H1 (cell line): ENCODE measurements at regions not wholly inside any gene's neighbourhood (a gene's known extent, or its start where the extent isn't known, plus 50 kb on each side); places are given as distances from the start of the nearest gene placed in this dataset.

Source experiments
- CTCF ChIA-PET: fragments of 300-600 bp; sonication (Branson Sonifier 250); formaldehyde crosslinking; loops from one replicate; lab custom pipeline; 2021; ENCODE audit not compliant: partially characterized antibody; lab: Charles Lee
- POLR2A ChIA-PET: fragments of 300-600 bp; sonication (Branson Sonifier 250); formaldehyde crosslinking; loops from one replicate; lab custom pipeline; 2021; ENCODE audit warnings: inconsistent platforms; ENCODE audit not compliant: partially characterized antibody; lab: Charles Lee
- DNase-seq, 2 experiments: peaks; one replicate each; pipeline versions ENCODE4 v3.0.0 to v3.0.0-alpha.2; 2010 to 2022; ENCODE audit warnings: low spot score in 2 of 2, low read depth in 1 of 2, mixed read lengths in 1 of 2
- FAIRE-seq: peaks from 2 replicates; lab custom pipeline; 2011; peaks lifted over from hg19 to GRCh38; lab: Jason Lieb, UNC
- H2AFZ ChIP-seq: 2 replicates; pipeline ENCODE4 v1.8.1; 2012; ENCODE audit warnings: low read length, inconsistent platforms
- H2AK5ac ChIP-seq: 2 replicates; pipeline ENCODE4 v1.6.1; 2013; ENCODE audit warnings: low read depth, low read length
- H2BK120ac ChIP-seq: replicated peaks from 2 replicates; pipeline ENCODE3; 2013; ENCODE audit warnings: low read depth, low read length, inconsistent platforms
- H2BK12ac ChIP-seq: 2 replicates; pipeline ENCODE4 v1.6.1; 2013; ENCODE audit warnings: low read depth, low read length
- H2BK15ac ChIP-seq: 2 replicates; pipeline ENCODE4 v1.6.1; 2013; ENCODE audit warnings: low read length
- H2BK20ac ChIP-seq: 2 replicates; pipeline ENCODE4 v1.6.1; 2013; ENCODE audit warnings: low read length
- H2BK5ac ChIP-seq: 2 replicates; pipeline ENCODE4 v1.6.1; 2013; ENCODE audit warnings: low read depth, low read length
- H3K14ac ChIP-seq: 2 replicates; pipeline ENCODE4 v1.6.1; 2013; ENCODE audit warnings: inconsistent platforms; ENCODE audit not compliant: insufficient read length
- H3K18ac ChIP-seq: 2 replicates; pipeline ENCODE4 v1.6.1; 2013; ENCODE audit warnings: low read length; ENCODE audit errors: extremely low read depth
- H3K23ac ChIP-seq: 2 replicates; pipeline ENCODE4 v1.6.1; 2013; ENCODE audit warnings: inconsistent platforms; ENCODE audit not compliant: insufficient read length
- H3K23me2 ChIP-seq: 2 replicates; pipeline ENCODE4 v1.6.1; 2013; ENCODE audit warnings: low read depth, low read length
- H3K27ac ChIP-seq: 2 replicates; pipeline ENCODE4 v1.6.1; 2011; ENCODE audit warnings: low read depth, low read length, inconsistent platforms
- H3K27me3 ChIP-seq, 4 experiments: replicated peaks in 1 of 4; 1 replicate in 1 of 4; 2 replicates in 3 of 4; pipeline versions ENCODE4 v1.6.1 to v1.8.1; 2011 to 2013; ENCODE audit warnings: low read length in 3 of 4, mild to moderate bottlenecking in 3 of 4, inconsistent platforms in 2 of 4, mixed read lengths in 2 of 4, moderate library complexity in 1 of 4; ENCODE audit not compliant: control insufficient read depth in 3 of 4, insufficient read depth in 3 of 4; ENCODE audit errors: extremely low read depth in 1 of 4
- H3K36me3 ChIP-seq, 4 experiments: 2 replicates each; pipeline versions ENCODE4 v1.6.1 to v1.8.1; 2011 to 2013; ENCODE audit warnings: mild to moderate bottlenecking in 4 of 4, low read length in 3 of 4, moderate library complexity in 2 of 4, control low read depth in 1 of 4, inconsistent platforms in 1 of 4; ENCODE audit not compliant: insufficient read depth in 4 of 4, control insufficient read depth in 2 of 4
- H3K4ac ChIP-seq: replicated peaks from 2 replicates; pipeline ENCODE3; 2013; ENCODE audit warnings: low read length, low read depth, mixed read lengths, inconsistent platforms; ENCODE audit not compliant: insufficient read length
- H3K4me1 ChIP-seq, 4 experiments: replicated peaks in 1 of 4; 1 replicate in 1 of 4; 2 replicates in 3 of 4; pipeline versions ENCODE4 v1.6.1 to v1.8.1; 2011 to 2013; ENCODE audit warnings: low read length in 3 of 4, inconsistent platforms in 2 of 4, mixed read lengths in 1 of 4; ENCODE audit not compliant: insufficient read depth in 4 of 4, control insufficient read depth in 3 of 4
- H3K4me2 ChIP-seq, 2 experiments: 2 replicates each; pipeline versions ENCODE4 v1.6.1 to v1.8.1; 2011 to 2013; ENCODE audit warnings: low read depth in 2 of 2, low read length in 2 of 2, control low read depth in 1 of 2, inconsistent platforms in 1 of 2, mild to moderate bottlenecking in 1 of 2; ENCODE audit not compliant: insufficient read depth in 1 of 2
- H3K4me3 ChIP-seq, 4 experiments: fragments of 200-600, 300-600 bp in 1 of 4; sonication (generic), shearing (Covaris generic), sonication (Bioruptor Twin) in 1 of 4; 2 replicates each; pipeline versions ENCODE4 v1.5.1 to v1.8.1; 2011 to 2016; ENCODE audit warnings: low read length in 4 of 4, low read depth in 3 of 4, control low read depth in 2 of 4, inconsistent platforms in 2 of 4, mild to moderate bottlenecking in 2 of 4, mixed read lengths in 1 of 4, moderate library complexity in 1 of 4; ENCODE audit not compliant: insufficient read depth in 2 of 4; ENCODE audit errors: extremely low read depth in 1 of 4
- H3K56ac ChIP-seq: replicated peaks from 2 replicates; pipeline ENCODE3; 2013; ENCODE audit warnings: low read depth, mild to moderate bottlenecking, mixed read lengths, low read length, inconsistent platforms; ENCODE audit not compliant: insufficient read length
- H3K79me1 ChIP-seq: 2 replicates; pipeline ENCODE4 v1.6.1; 2013; ENCODE audit warnings: low read depth, low read length, control low read depth
- H3K79me2 ChIP-seq, 2 experiments: 2 replicates each; pipeline versions ENCODE4 v1.6.1 to v1.8.1; 2012 to 2013; ENCODE audit warnings: low read length in 2 of 2, mild to moderate bottlenecking in 2 of 2, inconsistent platforms in 1 of 2; ENCODE audit not compliant: insufficient read depth in 2 of 2, control insufficient read depth in 1 of 2
- H3K9ac ChIP-seq, 4 experiments: replicated peaks in 1 of 4; 1 replicate in 1 of 4; 2 replicates in 3 of 4; pipeline versions ENCODE4 v1.6.1 to v1.8.1; 2011 to 2013; ENCODE audit warnings: low read depth in 3 of 4, low read length in 3 of 4, control low read depth in 2 of 4, mild to moderate bottlenecking in 2 of 4, moderate library complexity in 2 of 4, inconsistent platforms in 1 of 4; ENCODE audit errors: extremely low read depth in 1 of 4
- H3K9me3 ChIP-seq, 2 experiments: 2 replicates each; pipeline versions ENCODE4 v1.6.1 to v1.8.1; 2012 to 2013; ENCODE audit warnings: mild to moderate bottlenecking in 2 of 2, moderate library complexity in 2 of 2, control low read depth in 1 of 2, inconsistent platforms in 1 of 2, low read depth in 1 of 2, low read length in 1 of 2, mixed read lengths in 1 of 2; ENCODE audit not compliant: insufficient read depth in 2 of 2
- H4K20me1 ChIP-seq, 2 experiments: replicated peaks in 1 of 2; 2 replicates each; pipeline versions ENCODE3 to v1.8.1; 2011 to 2013; ENCODE audit warnings: inconsistent platforms in 2 of 2, low read length in 2 of 2, mild to moderate bottlenecking in 1 of 2; ENCODE audit not compliant: insufficient read depth in 2 of 2, control insufficient read depth in 1 of 2
- H4K5ac ChIP-seq: 2 replicates; pipeline ENCODE4 v1.6.1; 2013; ENCODE audit warnings: low read length, low read depth, mixed read lengths, inconsistent platforms; ENCODE audit not compliant: insufficient read length
- H4K8ac ChIP-seq: 2 replicates; pipeline ENCODE4 v1.8.0; 2013; ENCODE audit warnings: mild to moderate bottlenecking, moderate library complexity, low read length, inconsistent platforms; ENCODE audit not compliant: insufficient read depth; ENCODE audit errors: extremely low read depth
- H4K91ac ChIP-seq: replicated peaks from 2 replicates; pipeline ENCODE3; 2013; ENCODE audit warnings: low read length, mixed read lengths, inconsistent platforms; ENCODE audit not compliant: insufficient read length
- NANOG ChIP-seq: IDR thresholded peaks from 2 replicates; pipeline ENCODE4 v1.6.1; 2011; ENCODE audit warnings: low read length, low read depth, mild to moderate bottlenecking, inconsistent platforms; ENCODE audit not compliant: insufficient read depth, poor library complexity, severe bottlenecking
- PHF8 ChIP-seq: fragments of 200-600 bp; sonication (generic); conservative IDR thresholded peaks from 2 replicates; pipeline ENCODE4 v1.7.1; 2012; ENCODE audit warnings: low read depth, mild to moderate bottlenecking, inconsistent platforms, low read length, moderate library complexity
- SUZ12 ChIP-seq: fragments of 200-600 bp; sonication (generic); IDR thresholded peaks from 2 replicates; pipeline ENCODE4 v1.6.1; 2012; ENCODE audit warnings: mild to moderate bottlenecking, inconsistent platforms, low read length, moderate library complexity, mixed read lengths
- WGBS, 2 experiments: shearing (Covaris generic) in 1 of 2; methylation state at CpG; one replicate each; pipeline versions ENCODE4 v1.1.6 to v1.1.7; 2013 to 2015; ENCODE audit warnings: low lambda C conversion rate in 2 of 2, mixed read lengths in 2 of 2, inconsistent platforms in 1 of 2, low coverage in 1 of 2, missing lambda C conversion rate in 1 of 2; ENCODE audit not compliant: insufficient replicate concordance in 2 of 2, insufficient coverage in 1 of 2, insufficient read length in 1 of 2; ENCODE audit errors: extremely low coverage in 1 of 2, missing lambda C conversion rate in 1 of 2; 5-methylcytosine and 5-hydroxymethylcytosine counted together

GRCh38 chr18:65425366-65425765 lies 325.4 kb upstream of the CDH7 start:
- 98% methylated on average over 3 of the region's 3 CpGs; no CpG with 5 or more reads in 1 of the 2 experiments for WGBS, 2 experiments
- no peak overlapping the region for H4K5ac ChIP-seq
- no peak overlapping the region for H2AFZ ChIP-seq
- H4K91ac ChIP-seq = no peak overlapping the region
- no peak overlapping the region for H3K56ac ChIP-seq
- H3K4me3 ChIP-seq = no peak overlapping the region
- no peak overlapping the region for H3K4ac ChIP-seq
- DNase-seq (no peak), FAIRE-seq (no peak)
- H3K23me2 ChIP-seq = no peaks in the 10 kb centered on the region
- H4K20me1 ChIP-seq = no peaks in the 10 kb centered on the region
- POLR2A ChIA-PET = no interaction called here
- no peaks in the 10 kb centered on the region for H3K79me2 ChIP-seq
- no peak overlapping the region for H2BK120ac ChIP-seq
- no peaks in the 10 kb centered on the region for H3K79me1 ChIP-seq
- no peak overlapping the region for H2BK12ac ChIP-seq
- 0 out of 4 replicates have a peak, but pooled peaks cover 0 to 2% of the 10 kb centered on the region in 2 experiments for H3K9me3 ChIP-seq
- H3K27me3 ChIP-seq = no peaks in the 10 kb centered on the region
- no peak overlapping the region for H3K9ac ChIP-seq
- no peak overlapping the region for H3K27ac ChIP-seq
- H3K36me3 ChIP-seq = no peaks in the 10 kb centered on the region
- H3K14ac ChIP-seq = no peak overlapping the region
- no peak overlapping the region for H3K18ac ChIP-seq
- TF ChIP-seq NANOG = no peak
- TF ChIP-seq SUZ12 = no peak
- no peak for TF ChIP-seq PHF8
- CTCF ChIA-PET = no interaction called here
- no peak overlapping the region for H2AK5ac ChIP-seq
- H4K8ac ChIP-seq = no peak overlapping the region
- H2BK20ac ChIP-seq = no peak overlapping the region
- H3K23ac ChIP-seq = no peak overlapping the region
- H2BK5ac ChIP-seq = no peak overlapping the region
- no peaks in the 10 kb centered on the region for H3K4me1 ChIP-seq
- no peak overlapping the region for H3K4me2 ChIP-seq
- no peak overlapping the region for H2BK15ac ChIP-seq
